ENCODE measurements at regions not wholly inside any gene's neighbourhood (a gene's known extent, or its start where the extent isn't known, plus 50 kb on each side); places are given as distances from the start of the nearest gene placed in this dataset.

DNA sequence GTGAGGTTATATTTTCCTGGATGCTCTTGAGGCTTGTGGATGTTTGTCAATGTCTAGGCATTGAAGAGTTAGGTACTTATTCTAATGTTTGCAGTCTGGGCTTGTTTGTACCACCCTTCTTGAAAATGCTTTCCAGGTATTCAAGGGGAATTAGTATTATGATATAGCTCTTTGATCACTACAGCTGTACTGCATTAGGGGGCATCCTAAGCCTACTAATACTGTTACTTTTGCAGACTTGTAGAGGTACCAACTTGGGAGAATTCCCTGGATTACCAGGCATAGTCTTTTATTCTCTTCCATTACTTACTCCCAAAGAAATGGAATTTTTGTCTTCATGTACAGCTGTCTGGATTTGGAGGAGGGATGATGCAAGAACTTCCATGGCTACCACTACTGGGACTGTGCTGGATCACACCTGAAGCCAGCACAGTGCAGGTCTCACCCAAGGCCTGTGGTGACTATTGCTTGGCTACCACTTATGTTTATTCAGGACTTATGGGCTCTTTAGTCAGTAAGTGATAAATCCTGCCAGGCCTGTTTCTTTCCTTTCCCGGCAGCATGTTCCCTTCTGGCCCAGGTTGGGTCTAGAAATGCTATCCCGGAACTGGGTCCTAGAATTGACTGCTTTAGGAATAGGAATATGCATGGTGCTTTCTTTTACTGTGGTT lies 402.9 kb downstream of the IL20RB start:
- TF ChIP-seq YY1 (IDR thresholded peaks at IDR 0.05; ENCODE audit: insufficient read depth, insufficient read length) (no peak), ZNF274 (IDR thresholded peaks at IDR 0.05; ENCODE audit: low read depth, low read length) (no peak)

Measured in NT2/D1 (cell line).